Dendritic cell treated with granulocyte-macrophage colony-stimulating factor and Interleukin-4, amounts not matched to agents 40 ng/mL and 50 ng/mL, for 4 days (primary cell): ENCODE measurements at regions not wholly inside any gene's neighbourhood (a gene's known extent, or its start where the extent isn't known, plus 50 kb on each side); places are given as distances from the start of the nearest gene placed in this dataset.

Experiments used
- H3K27ac Mint-ChIP-seq: one replicate; pipeline ENCODE4 v1.8.0; 2022; ENCODE audit warnings: mild to moderate bottlenecking, mixed read lengths
- H3K27me3 Mint-ChIP-seq: one replicate; pipeline ENCODE4 v1.8.0; 2022; ENCODE audit warnings: mild to moderate bottlenecking, mixed read lengths
- H3K36me3 Mint-ChIP-seq: one replicate; pipeline ENCODE4 v1.8.0; 2022; ENCODE audit warnings: low read depth, mixed read lengths
- H3K4me1 Mint-ChIP-seq: one replicate; pipeline ENCODE4 v1.8.0; 2022; ENCODE audit warnings: low read depth, mixed read lengths
- H3K4me3 Mint-ChIP-seq: one replicate; pipeline ENCODE4 v1.8.0; 2022; ENCODE audit warnings: mild to moderate bottlenecking, moderate library complexity, mixed read lengths
- H3K9me3 Mint-ChIP-seq: one replicate; pipeline ENCODE4 v1.8.0; 2022; ENCODE audit warnings: mixed read lengths
- intact Hi-C: fragments of 100-400 bp; cut with micrococcal nuclease; formaldehyde crosslinking; loops from one replicate; pipeline ENCODE4 v1.15.0; 2022

GRCh38 chr15:89421219-89421618, 75.2 kb downstream of the RHCG start:
- Mint-ChIP-seq H3K4me1 (peaks cover 2% of the 10 kb centered on the region), H3K9me3 (no peaks in the 10 kb centered on the region), H3K27me3 (peaks cover 88% of the 10 kb centered on the region), H3K4me3 (no peak overlapping the region), H3K27ac (no peak overlapping the region), H3K36me3 (no peaks in the 10 kb centered on the region)
- intact Hi-C loops = no loop called here

GRCh38 chr15:89419370-89419984, 76.9 kb downstream of the RHCG start:
- no peak overlapping the region for H3K4me3 Mint-ChIP-seq
- peaks cover 5% of the 10 kb centered on the region for H3K4me1 Mint-ChIP-seq
- no peaks in the 10 kb centered on the region for H3K9me3 Mint-ChIP-seq
- H3K27me3 Mint-ChIP-seq = peaks cover 93% of the 10 kb centered on the region
- no peak overlapping the region for H3K27ac Mint-ChIP-seq
- intact Hi-C loops = no loop called here
- H3K36me3 Mint-ChIP-seq = no peaks in the 10 kb centered on the region

GRCh38 chr15:89417206-89417725, 79.1 kb downstream of the RHCG start:
- Mint-ChIP-seq H3K27ac (no peak overlapping the region), H3K9me3 (no peaks in the 10 kb centered on the region), H3K4me1 (peaks cover 5% of the 10 kb centered on the region), H3K27me3 (peaks cover 98% of the 10 kb centered on the region), H3K4me3 (no peak overlapping the region), H3K36me3 (no peaks in the 10 kb centered on the region)
- intact Hi-C loops = no loop called here

GRCh38 chr15:89416339-89417183, 79.8 kb downstream of the RHCG start:
- intact Hi-C loops = no loop called here
- Mint-ChIP-seq H3K27ac (no peak overlapping the region), H3K27me3 (peaks cover 98% of the 10 kb centered on the region), H3K36me3 (no peaks in the 10 kb centered on the region), H3K9me3 (no peaks in the 10 kb centered on the region), H3K4me1 (peaks cover 7% of the 10 kb centered on the region), H3K4me3 (no peak overlapping the region)

GRCh38 chr15:89414571-89414970, 79.9 kb upstream of the POLG start:
- H3K9me3 Mint-ChIP-seq = no peaks in the 10 kb centered on the region
- no peaks in the 10 kb centered on the region for H3K36me3 Mint-ChIP-seq
- H3K27ac Mint-ChIP-seq = no peak overlapping the region
- H3K4me1 Mint-ChIP-seq = peaks cover 17% of the 10 kb centered on the region
- peaks cover 99% of the 10 kb centered on the region for H3K27me3 Mint-ChIP-seq
- H3K4me3 Mint-ChIP-seq = no peak overlapping the region
- intact Hi-C loops = no loop called here

- intact Hi-C loops = no loop called here
- no peak overlapping the region for H3K4me3 Mint-ChIP-seq
- H3K4me1 Mint-ChIP-seq = peaks cover 24% of the 10 kb centered on the region
- no peak overlapping the region for H3K27ac Mint-ChIP-seq
- no peaks in the 10 kb centered on the region for H3K36me3 Mint-ChIP-seq
- no peaks in the 10 kb centered on the region for H3K9me3 Mint-ChIP-seq
- H3K27me3 Mint-ChIP-seq = peaks cover 99% of the 10 kb centered on the region
Observed at GRCh38 chr15:89413877-89414276, 79.3 kb upstream of the POLG start.

- H3K4me3 Mint-ChIP-seq = no peak overlapping the region
- no peaks in the 10 kb centered on the region for H3K9me3 Mint-ChIP-seq
- no peaks in the 10 kb centered on the region for H3K36me3 Mint-ChIP-seq
- H3K27me3 Mint-ChIP-seq = peaks cover 99% of the 10 kb centered on the region
- no peak overlapping the region for H3K27ac Mint-ChIP-seq
- intact Hi-C loops = no loop called here
- H3K4me1 Mint-ChIP-seq = peaks cover 33% of the 10 kb centered on the region
Observed at GRCh38 chr15:89412905-89413411, 78.3 kb upstream of the POLG start.

- no peak overlapping the region for H3K4me3 Mint-ChIP-seq
- peaks cover 99% of the 10 kb centered on the region for H3K27me3 Mint-ChIP-seq
- intact Hi-C loops = no loop called here
- H3K36me3 Mint-ChIP-seq = no peaks in the 10 kb centered on the region
- peaks cover 50% of the 10 kb centered on the region for H3K4me1 Mint-ChIP-seq
- H3K9me3 Mint-ChIP-seq = no peaks in the 10 kb centered on the region
- H3K27ac Mint-ChIP-seq = no peak overlapping the region
Observed at GRCh38 chr15:89410039-89410435, 75.4 kb upstream of the POLG start.

GRCh38 chr15:89409184-89410038, 74.8 kb upstream of the POLG start:
- Mint-ChIP-seq H3K36me3 (no peaks in the 10 kb centered on the region), H3K27ac (no peak overlapping the region), H3K4me1 (peaks cover 50% of the 10 kb centered on the region), H3K9me3 (no peaks in the 10 kb centered on the region), H3K27me3 (peaks cover 99% of the 10 kb centered on the region), H3K4me3 (peak overlapping the region; percentile 59)
- intact Hi-C loops = loop anchor here (5.0 kb wide), 1 partner anchor 42 kb away; no protein-coding TSS in a partner anchor

- Mint-ChIP-seq H3K4me3 (peak overlapping the region; percentile 59), H3K9me3 (no peaks in the 10 kb centered on the region), H3K36me3 (no peaks in the 10 kb centered on the region), H3K27me3 (peaks cover 99% of the 10 kb centered on the region), H3K27ac (no peak overlapping the region), H3K4me1 (peaks cover 50% of the 10 kb centered on the region)
- intact Hi-C loops = loop anchor here (5.0 kb wide), 1 partner anchor 41 kb away; no protein-coding TSS in a partner anchor
Observed at GRCh38 chr15:89408372-89409183, 74.0 kb upstream of the POLG start.

- intact Hi-C loops = loop anchor here (5.0 kb wide), 1 partner anchor 40 kb away; no protein-coding TSS in a partner anchor
- Mint-ChIP-seq H3K4me3 (peak overlapping the region; percentile 53), H3K27ac (no peak overlapping the region), H3K27me3 (peaks cover 97% of the 10 kb centered on the region), H3K9me3 (no peaks in the 10 kb centered on the region), H3K36me3 (no peaks in the 10 kb centered on the region), H3K4me1 (peaks cover 56% of the 10 kb centered on the region)
Observed at GRCh38 chr15:89406940-89407607, 72.5 kb upstream of the POLG start.

GRCh38 chr15:89406218-89406939, 71.8 kb upstream of the POLG start:
- peak overlapping the region; percentile 53 for H3K4me3 Mint-ChIP-seq
- peaks cover 59% of the 10 kb centered on the region for H3K4me1 Mint-ChIP-seq
- H3K9me3 Mint-ChIP-seq = no peaks in the 10 kb centered on the region
- no peak overlapping the region for H3K27ac Mint-ChIP-seq
- intact Hi-C loops = loop anchor here (5.0 kb wide), 1 partner anchor 39 kb away; no protein-coding TSS in a partner anchor
- H3K27me3 Mint-ChIP-seq = peaks cover 90% of the 10 kb centered on the region
- H3K36me3 Mint-ChIP-seq = no peaks in the 10 kb centered on the region
